ENCODE measurements at regions not wholly inside any gene's neighbourhood (a gene's known extent, or its start where the extent isn't known, plus 50 kb on each side); places are given as distances from the start of the nearest gene placed in this dataset.

DNA sequence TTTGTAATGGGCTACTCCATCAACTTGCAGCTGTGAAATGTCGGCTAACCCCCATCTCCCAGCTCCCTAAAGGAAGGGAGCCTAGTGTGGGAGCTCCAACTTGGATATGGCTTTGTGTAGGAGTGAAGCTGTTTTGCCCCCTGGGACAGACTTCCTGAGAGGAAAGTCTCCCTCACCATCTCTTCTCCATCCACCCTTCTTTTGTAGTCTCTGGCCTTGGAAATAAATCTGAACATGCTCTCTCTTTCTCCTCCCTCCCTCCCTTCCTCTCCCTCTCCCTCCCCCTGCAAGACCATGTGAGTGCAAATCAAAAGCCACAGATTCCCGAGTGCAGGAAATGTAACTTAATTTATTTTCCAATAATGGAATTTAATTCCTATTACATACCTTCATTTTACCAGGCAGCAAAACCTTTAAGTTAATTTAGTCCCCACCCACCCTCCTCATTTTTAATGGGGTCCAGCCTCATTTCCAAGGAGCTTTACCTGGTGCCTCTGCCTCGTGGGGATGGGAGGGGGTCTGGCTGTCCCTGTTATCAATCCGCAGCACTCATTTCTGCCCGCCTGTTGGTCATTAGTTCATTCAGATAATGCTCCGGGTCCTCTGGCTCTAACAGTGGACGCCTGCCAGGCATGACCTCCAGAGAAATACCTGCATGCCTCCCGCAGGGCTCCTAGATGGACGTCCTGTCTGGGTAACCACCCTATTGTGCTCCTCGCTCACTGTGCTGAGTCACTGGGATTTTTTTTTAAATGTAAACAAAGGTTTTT, 122.9 kb upstream of the TAF11L2 start:
- TF ChIP-seq, protein P1, sequence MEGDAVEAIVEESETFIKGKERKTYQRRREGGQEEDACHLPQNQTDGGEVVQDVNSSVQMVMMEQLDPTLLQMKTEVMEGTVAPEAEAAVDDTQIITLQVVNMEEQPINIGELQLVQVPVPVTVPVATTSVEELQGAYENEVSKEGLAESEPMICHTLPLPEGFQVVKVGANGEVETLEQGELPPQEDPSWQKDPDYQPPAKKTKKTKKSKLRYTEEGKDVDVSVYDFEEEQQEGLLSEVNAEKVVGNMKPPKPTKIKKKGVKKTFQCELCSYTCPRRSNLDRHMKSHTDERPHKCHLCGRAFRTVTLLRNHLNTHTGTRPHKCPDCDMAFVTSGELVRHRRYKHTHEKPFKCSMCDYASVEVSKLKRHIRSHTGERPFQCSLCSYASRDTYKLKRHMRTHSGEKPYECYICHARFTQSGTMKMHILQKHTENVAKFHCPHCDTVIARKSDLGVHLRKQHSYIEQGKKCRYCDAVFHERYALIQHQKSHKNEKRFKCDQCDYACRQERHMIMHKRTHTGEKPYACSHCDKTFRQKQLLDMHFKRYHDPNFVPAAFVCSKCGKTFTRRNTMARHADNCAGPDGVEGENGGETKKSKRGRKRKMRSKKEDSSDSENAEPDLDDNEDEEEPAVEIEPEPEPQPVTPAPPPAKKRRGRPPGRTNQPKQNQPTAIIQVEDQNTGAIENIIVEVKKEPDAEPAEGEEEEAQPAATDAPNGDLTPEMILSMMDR (IDR thresholded peaks at IDR 0.05; ENCODE audit: poor library complexity, severe bottlenecking): no peak
- TF ChIP-seq EZH2 (IDR thresholded peaks at IDR 0.05; ENCODE audit: borderline replicate concordance, insufficient read depth, low read length, poor library complexity, severe bottlenecking) (no peak), RAD21 (conservative IDR thresholded peaks at IDR 0.05) (no peak), TAF1 (IDR thresholded peaks at IDR 0.05; ENCODE audit: low read depth) (no peak), EP300 (conservative IDR thresholded peaks at IDR 0.05; ENCODE audit: poor library complexity, severe bottlenecking) (no peak)

Data from neural cell (in vitro differentiated cells).